IMR-90 (cell line): ENCODE measurements at regions not wholly inside any gene's neighbourhood (a gene's known extent, or its start where the extent isn't known, plus 50 kb on each side); places are given as distances from the start of the nearest gene placed in this dataset.

ENCODE experiments used
- BHLHE40 ChIP-seq: fragments of 150-350 bp; IDR thresholded peaks from 2 replicates; pipeline ENCODE4 v1.6.1; 2016; ENCODE audit warnings: mild to moderate bottlenecking, low read depth, low read length
- CEBPB ChIP-seq: IDR thresholded peaks from 2 replicates; pipeline ENCODE4 v1.6.1; 2012; ENCODE audit warnings: low read depth, low read length, improper control_type of control experiment
- CHD1 ChIP-seq: IDR thresholded peaks from 2 replicates; pipeline ENCODE4 v1.6.1; 2012; ENCODE audit warnings: low read depth, low read length, improper control_type of control experiment
- CTCF ChIP-seq: conservative IDR thresholded peaks from 2 replicates; pipeline ENCODE4 v1.5.1; 2012; ENCODE audit warnings: mild to moderate bottlenecking, low read depth, low read length, improper control_type of control experiment
- ELK1 ChIP-seq: fragments of 150-350 bp; IDR thresholded peaks from 2 replicates; pipeline ENCODE4 v1.6.1; 2016; ENCODE audit warnings: low read depth, mild to moderate bottlenecking, low read length, moderate library complexity, borderline replicate concordance
- FOS ChIP-seq: fragments of 150-350 bp; IDR thresholded peaks from 2 replicates; pipeline ENCODE4 v1.6.1; 2016; ENCODE audit warnings: low read depth, low read length
- MAFK ChIP-seq: IDR thresholded peaks from 2 replicates; pipeline ENCODE4 v1.6.1; 2012; ENCODE audit warnings: low read depth, low read length, improper control_type of control experiment
- MXI1 ChIP-seq: IDR thresholded peaks from 2 replicates; pipeline ENCODE4 v1.6.1; 2012; ENCODE audit warnings: low read depth, mild to moderate bottlenecking, low read length, moderate library complexity, borderline replicate concordance
- NFE2L2 ChIP-seq: fragments of 150-350 bp; IDR thresholded peaks from 2 replicates; pipeline ENCODE4 v1.6.1; 2016; ENCODE audit warnings: low read depth, mild to moderate bottlenecking, low read length
- POLR2A ChIP-seq: IDR thresholded peaks from 2 replicates; pipeline ENCODE4 v1.6.1; 2012; ENCODE audit warnings: mild to moderate bottlenecking, low read depth, low read length
- RAD21 ChIP-seq: IDR thresholded peaks from 2 replicates; pipeline ENCODE4 v1.6.1; 2012; ENCODE audit warnings: low read length, improper control_type of control experiment
- RCOR1 ChIP-seq: IDR thresholded peaks from 2 replicates; pipeline ENCODE4 v1.6.1; 2012; ENCODE audit warnings: mild to moderate bottlenecking, low read length, improper control_type of control experiment; ENCODE audit not compliant: insufficient replicate concordance
- RFX5 ChIP-seq: IDR thresholded peaks from 2 replicates; pipeline ENCODE4 v1.8.0; 2012; ENCODE audit warnings: low read depth, mild to moderate bottlenecking, low read length, moderate library complexity
- USF2 ChIP-seq: fragments of 150-350 bp; IDR thresholded peaks from 2 replicates; pipeline ENCODE4 v1.6.1; 2017; ENCODE audit warnings: mild to moderate bottlenecking, antibody characterized with exemption, low read length, low read depth

GRCh38 chr18:40375837-40376236 lies 1579.2 kb upstream of the PIK3C3 start:
- TF ChIP-seq CTCF, result no peak
- no peak for TF ChIP-seq ELK1
- no peak for TF ChIP-seq FOS
- TF ChIP-seq CHD1, result no peak
- no peak for TF ChIP-seq POLR2A
- no peak for TF ChIP-seq MAFK
- no peak for TF ChIP-seq BHLHE40
- TF ChIP-seq RAD21, result no peak
- TF ChIP-seq RCOR1, result no peak
- TF ChIP-seq CEBPB, result no peak
- no peak for TF ChIP-seq RFX5
- TF ChIP-seq MXI1, result no peak
- TF ChIP-seq NFE2L2, result no peak
- TF ChIP-seq USF2, result no peak
